ENCODE measurements at regions not wholly inside any gene's neighbourhood (a gene's known extent, or its start where the extent isn't known, plus 50 kb on each side); places are given as distances from the start of the nearest gene placed in this dataset.

DNA sequence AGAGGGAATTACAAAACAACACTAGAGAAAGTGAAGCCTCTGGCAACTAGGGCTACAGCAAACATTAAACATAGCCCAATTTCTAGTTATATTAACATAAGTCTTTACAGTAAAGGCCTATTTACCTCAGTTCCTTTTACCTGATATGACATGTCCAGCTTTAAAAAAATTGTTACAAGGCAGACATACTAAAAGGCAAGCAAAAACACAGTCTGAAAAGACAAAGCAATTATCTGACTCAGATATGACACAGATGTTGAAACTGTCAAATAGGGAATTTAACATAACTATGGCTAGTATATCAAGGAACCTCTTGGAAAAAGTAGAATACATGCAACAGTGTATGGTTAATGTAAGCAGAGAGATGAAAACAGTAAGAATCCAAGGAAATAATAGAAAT, 238.6 kb downstream of the RAP2B start:
- no peak for TF ChIP-seq CTCF (IDR thresholded peaks at IDR 0.05)

- TF ChIP-seq CTCF (IDR thresholded peaks at IDR 0.05), result no peak
Observed at GRCh38 chr3:153404157-153404556, 242.1 kb downstream of the RAP2B start.

DNA sequence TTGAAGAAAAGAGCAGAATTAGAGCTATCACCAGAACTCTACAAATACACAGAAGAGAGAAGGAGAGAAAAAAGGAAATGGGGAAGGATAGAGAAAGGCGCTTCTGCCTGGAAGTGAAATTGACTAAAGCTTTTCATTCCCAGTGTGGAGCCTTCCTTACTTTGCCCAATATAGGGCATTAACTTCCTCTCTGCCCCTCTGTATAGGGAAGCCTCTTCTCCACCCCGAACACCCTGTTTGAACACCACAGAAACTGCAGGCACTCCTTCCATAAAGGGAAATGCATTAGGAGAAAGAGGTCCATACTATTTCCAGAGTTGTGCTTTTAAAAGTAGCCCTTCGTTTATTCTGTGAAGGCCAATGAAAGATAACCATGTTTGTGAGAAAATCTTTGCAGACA, 248.5 kb downstream of the RAP2B start:
- no peak for TF ChIP-seq CTCF (IDR thresholded peaks at IDR 0.05)

DNA sequence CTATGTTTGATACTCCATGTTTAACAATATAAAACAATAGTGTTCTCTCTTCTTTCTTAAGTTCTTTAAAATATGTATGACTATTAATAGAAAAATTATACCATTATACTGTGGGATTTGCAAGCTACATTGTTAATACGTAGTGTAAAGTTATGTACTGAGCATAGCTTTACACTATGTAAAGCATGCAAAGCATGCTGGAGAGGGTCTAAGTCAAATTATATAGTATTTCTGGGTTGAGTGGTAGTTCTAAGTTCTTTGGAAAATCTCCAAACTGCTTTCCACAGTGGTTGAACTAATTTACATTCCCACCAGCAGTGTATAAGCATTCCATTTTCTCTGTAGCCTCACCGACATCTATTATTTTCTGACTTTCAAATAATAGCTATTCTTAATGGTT, 253.0 kb downstream of the RAP2B start:
- no peak for TF ChIP-seq CTCF (IDR thresholded peaks at IDR 0.05)

DNA sequence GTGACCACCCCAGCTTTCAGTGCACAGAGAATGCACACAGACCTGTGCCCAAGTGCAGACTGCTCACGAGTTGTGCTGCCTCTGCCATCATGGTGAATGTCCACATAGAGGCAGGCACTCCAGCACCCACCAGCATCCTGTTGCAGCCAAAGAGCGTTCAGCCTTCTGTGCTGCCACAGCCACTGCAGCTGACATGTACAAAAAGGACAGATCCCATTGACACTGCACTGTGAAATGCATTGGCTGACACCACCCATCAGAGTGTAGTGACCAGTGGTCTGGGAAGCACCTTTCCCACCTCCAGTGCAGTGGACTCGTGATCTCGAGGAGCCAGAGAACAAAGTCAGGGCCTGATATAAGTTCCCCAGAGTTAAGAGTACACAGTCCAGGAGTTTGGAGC, 260.3 kb downstream of the RAP2B start:
- no peak for TF ChIP-seq CTCF (IDR thresholded peaks at IDR 0.05)

DNA sequence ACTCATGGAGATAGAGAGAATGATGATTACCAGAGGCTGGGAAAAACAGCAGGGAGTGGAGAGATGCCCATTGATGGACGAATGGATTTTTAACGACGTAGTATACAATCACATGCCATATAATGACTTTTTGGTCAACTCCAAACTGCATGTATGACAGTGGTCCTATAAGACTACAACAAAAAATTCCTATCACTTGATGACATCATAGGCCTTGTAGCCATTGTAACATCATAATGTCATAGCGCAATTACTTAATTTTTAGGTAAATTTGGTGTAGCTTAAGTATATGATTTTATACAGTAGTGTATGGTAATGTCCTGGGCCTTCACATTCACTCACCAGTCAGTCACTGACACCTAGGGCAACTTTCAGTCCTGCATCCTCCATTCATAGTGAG, 264.3 kb downstream of the RAP2B start:
- no peak for TF ChIP-seq CTCF (IDR thresholded peaks at IDR 0.05)

DNA sequence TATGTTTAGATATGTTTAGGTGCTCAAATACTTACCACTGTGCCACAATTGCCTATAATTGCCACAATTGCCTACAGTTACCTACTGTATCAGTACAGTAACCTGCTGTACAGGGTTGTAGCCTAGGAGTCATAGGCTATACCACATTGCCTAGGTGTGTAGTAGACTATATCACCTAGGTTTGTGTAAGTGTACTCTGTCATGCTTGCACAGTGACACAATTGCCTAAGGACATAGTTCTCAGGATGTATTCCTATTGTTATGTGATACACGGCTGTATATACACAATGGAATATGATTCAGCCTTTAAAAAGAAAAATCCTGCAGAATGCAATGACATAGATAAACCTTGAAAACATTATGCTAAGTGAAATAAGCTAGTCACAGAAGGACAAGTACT, 264.8 kb downstream of the RAP2B start:
- no peak for TF ChIP-seq CTCF (IDR thresholded peaks at IDR 0.05)

GRCh38 chr3:153429821-153430220, 267.8 kb downstream of the RAP2B start:
- no peak for TF ChIP-seq CTCF (IDR thresholded peaks at IDR 0.05)

Measured in LNCAP (cell line).